ENCODE measurements at regions not wholly inside any gene's neighbourhood (a gene's known extent, or its start where the extent isn't known, plus 50 kb on each side); places are given as distances from the start of the nearest gene placed in this dataset.

DNA sequence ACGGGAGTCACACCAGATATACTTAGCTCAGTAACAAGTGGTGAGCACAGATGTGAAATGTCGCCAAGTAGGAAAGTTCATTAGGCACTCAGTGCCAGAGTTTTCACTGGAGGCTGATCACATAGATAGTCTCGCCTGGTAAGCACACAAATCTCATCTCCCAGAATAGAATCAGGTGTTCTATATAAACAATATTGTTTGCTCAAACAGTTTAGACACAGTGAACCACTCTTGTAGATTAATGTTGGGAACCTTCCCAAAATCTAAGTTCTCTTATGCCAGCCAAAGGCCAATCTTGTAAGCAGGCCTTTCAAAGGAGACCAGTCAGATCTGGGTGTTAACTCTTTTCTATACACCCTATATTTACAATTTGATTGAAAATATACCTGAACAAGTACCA, 716.5 kb upstream of the GRM3 start:
- BruUV-seq (replicated peaks), result no TSS peak
- no peak for FAIRE-seq
- ATAC-seq, result no peak
- H3K9me1 ChIP-seq (ENCODE audit: control insufficient read depth, insufficient read depth, low read length), result no peaks in the 10 kb centered on the region
- peaks cover 2% of the 10 kb centered on the region; the same call in 1 of the 2 replicates for H3K9me3 ChIP-seq (replicated peaks; ENCODE audit: control insufficient read depth, insufficient read depth, low read depth, low read length)
- no peaks in the 10 kb centered on the region for H3K4me1 ChIP-seq (replicated peaks in 1 of 2; ENCODE audit: control insufficient read depth in 2 of 2, insufficient read depth in 2 of 2, low read length in 2 of 2)
- TF ChIP-seq ZZZ3 (IDR thresholded peaks at IDR 0.05) (no peak), HNRNPL (IDR thresholded peaks at IDR 0.05; ENCODE audit: low read depth, low read length) (no peak), ZNF3 (CRISPR knock-in tag; IDR thresholded peaks at IDR 0.05) (no peak), HOXB6 (CRISPR knock-in tag; IDR thresholded peaks at IDR 0.05; ENCODE audit: borderline replicate concordance) (no peak), TBL1XR1 (IDR thresholded peaks at IDR 0.05; ENCODE audit: low read length in 2 of 2) (no peak), ZNF41 (CRISPR knock-in tag; conservative IDR thresholded peaks at IDR 0.05) (no peak), ZFPM2 (CRISPR knock-in tag; IDR thresholded peaks at IDR 0.05) (no peak)
- TF ChIP-seq, protein P1, sequence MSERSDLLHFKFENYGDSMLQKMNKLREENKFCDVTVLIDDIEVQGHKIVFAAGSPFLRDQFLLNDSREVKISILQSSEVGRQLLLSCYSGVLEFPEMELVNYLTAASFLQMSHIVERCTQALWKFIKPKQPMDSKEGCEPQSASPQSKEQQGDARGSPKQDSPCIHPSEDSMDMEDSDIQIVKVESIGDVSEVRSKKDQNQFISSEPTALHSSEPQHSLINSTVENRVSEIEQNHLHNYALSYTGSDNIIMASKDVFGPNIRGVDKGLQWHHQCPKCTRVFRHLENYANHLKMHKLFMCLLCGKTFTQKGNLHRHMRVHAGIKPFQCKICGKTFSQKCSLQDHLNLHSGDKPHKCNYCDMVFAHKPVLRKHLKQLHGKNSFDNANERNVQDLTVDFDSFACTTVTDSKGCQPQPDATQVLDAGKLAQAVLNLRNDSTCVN (CRISPR knock-in tag; IDR thresholded peaks at IDR 0.05), result no peak
- CTCF ChIA-PET (ENCODE audit: low intra/inter-chr PET ratio), result no interaction called here
- no peak for DNase-seq (ENCODE audit: extremely low read depth in 1 of 4, low spot score in 3 of 4)
- no peak overlapping the region for H3K9ac ChIP-seq (ENCODE audit: insufficient read depth in 1 of 2, low read depth in 2 of 2, low read length in 2 of 2)
- no peak overlapping the region for H3K4me2 ChIP-seq (ENCODE audit: insufficient read depth, low read length)
- POLR2A ChIA-PET, result no interaction called here
- intact Hi-C loops (cut with micrococcal nuclease) (no loop called here), in situ Hi-C loops (cut with MboI) (no loop called here)
- WGBS (ENCODE audit: insufficient coverage, low coverage, missing lambda C conversion rate), result 2% methylated on average over 3 of the region's 3 CpGs
- H2AFZ ChIP-seq (ENCODE audit: low read depth, low read length), result no peak overlapping the region
- H3K4me3 ChIP-seq, result no peak overlapping the region
- no peaks in the 10 kb centered on the region for H3K27me3 ChIP-seq (ENCODE audit: control insufficient read depth in 2 of 2, insufficient read depth in 2 of 2, low read length in 2 of 2)
- no peaks in the 10 kb centered on the region for H4K20me1 ChIP-seq (replicated peaks; ENCODE audit: control insufficient read depth, insufficient read depth, low read length)
- no peaks in the 10 kb centered on the region for H3K36me3 ChIP-seq (ENCODE audit: control insufficient read depth, insufficient read depth, low read length)
- H3K79me2 ChIP-seq (ENCODE audit: control insufficient read depth, insufficient read depth, low read length), result no peaks in the 10 kb centered on the region
- no peak overlapping the region for H3K27ac ChIP-seq (ENCODE audit: extremely low read depth, low read depth, low read length)

Data from K562 (cell line).